ENCODE measurements at regions not wholly inside any gene's neighbourhood (a gene's known extent, or its start where the extent isn't known, plus 50 kb on each side); places are given as distances from the start of the nearest gene placed in this dataset.
"Not testable (repeated sequence)": the region's sequence is repeated elsewhere in the genome, so short reads cannot be mapped to it uniquely, and the experiment has no call there.

- in situ Hi-C loops (cut with MboI; ENCODE audit: low sequenced_read_pairs): no loop called here
Measured at GRCh38 chr15:57767481-57767880, 61.0 kb downstream of the POLR2M start.

GRCh38 chr15:57769266-57769665, 62.8 kb downstream of the POLR2M start:
- in situ Hi-C loops (cut with MboI; ENCODE audit: low sequenced_read_pairs): no loop called here

- in situ Hi-C loops (cut with MboI; ENCODE audit: low sequenced_read_pairs): no loop called here
Measured at GRCh38 chr15:57770495-57770894, 64.0 kb downstream of the POLR2M start.

GRCh38 chr15:57772223-57772957, 65.9 kb downstream of the POLR2M start:
- in situ Hi-C loops (cut with MboI; ENCODE audit: low sequenced_read_pairs): no loop called here

GRCh38 chr15:57773051-57773450, 66.5 kb downstream of the POLR2M start:
- in situ Hi-C loops (cut with MboI; ENCODE audit: low sequenced_read_pairs): no loop called here

- in situ Hi-C loops (cut with MboI; ENCODE audit: low sequenced_read_pairs): no loop called here
Measured at GRCh38 chr15:57777003-57777402, 70.5 kb downstream of the POLR2M start.

GRCh38 chr15:57780471-57780870, 74.0 kb downstream of the POLR2M start:
- in situ Hi-C loops (cut with MboI; ENCODE audit: low sequenced_read_pairs): no loop called here

GRCh38 chr15:57782731-57783130, 76.2 kb downstream of the POLR2M start:
- in situ Hi-C loops (cut with MboI; ENCODE audit: low sequenced_read_pairs): no loop called here

GRCh38 chr15:57784081-57784511, 77.6 kb downstream of the POLR2M start:
- in situ Hi-C loops (cut with MboI; ENCODE audit: low sequenced_read_pairs): no loop called here

- in situ Hi-C loops (cut with MboI; ENCODE audit: low sequenced_read_pairs): no loop called here
Measured at GRCh38 chr15:57785039-57785438, 78.5 kb downstream of the POLR2M start.

- in situ Hi-C loops (cut with MboI; ENCODE audit: low sequenced_read_pairs): no loop called here
Measured at GRCh38 chr15:57785959-57786358, 79.4 kb downstream of the POLR2M start.

- in situ Hi-C loops (cut with MboI; ENCODE audit: low sequenced_read_pairs): no loop called here
Measured at GRCh38 chr15:57789225-57789624, 82.7 kb downstream of the POLR2M start.

GRCh38 chr15:57792724-57793449, 86.4 kb downstream of the POLR2M start:
- in situ Hi-C loops (cut with MboI; ENCODE audit: low sequenced_read_pairs): no loop called here

- in situ Hi-C loops (cut with MboI; ENCODE audit: low sequenced_read_pairs): no loop called here
Measured at GRCh38 chr15:57795261-57795660, 88.7 kb downstream of the POLR2M start.

GRCh38 chr15:57796146-57796545, 89.6 kb downstream of the POLR2M start:
- in situ Hi-C loops (cut with MboI; ENCODE audit: low sequenced_read_pairs): no loop called here

- in situ Hi-C loops (cut with MboI; ENCODE audit: low sequenced_read_pairs): no loop called here
Measured at GRCh38 chr15:57797110-57797509, 90.6 kb downstream of the POLR2M start.

- in situ Hi-C loops (cut with MboI; ENCODE audit: low sequenced_read_pairs): no loop called here
Measured at GRCh38 chr15:57797568-57798267, 91.2 kb downstream of the POLR2M start.

- in situ Hi-C loops (cut with MboI; ENCODE audit: low sequenced_read_pairs): no loop called here
Measured at GRCh38 chr15:57806003-57806402, 99.5 kb downstream of the POLR2M start.

GRCh38 chr15:57809285-57809684, 102.8 kb downstream of the POLR2M start:
- in situ Hi-C loops (cut with MboI; ENCODE audit: low sequenced_read_pairs): not testable (repeated sequence)

- in situ Hi-C loops (cut with MboI; ENCODE audit: low sequenced_read_pairs): no loop called here
Measured at GRCh38 chr15:57816599-57816998, 110.1 kb downstream of the POLR2M start.

GRCh38 chr15:57819646-57820045, 113.1 kb downstream of the POLR2M start:
- in situ Hi-C loops (cut with MboI; ENCODE audit: low sequenced_read_pairs): no loop called here

GRCh38 chr15:57820119-57820518, 113.6 kb downstream of the POLR2M start:
- in situ Hi-C loops (cut with MboI; ENCODE audit: low sequenced_read_pairs): no loop called here
